ENCODE measurements at regions not wholly inside any gene's neighbourhood (a gene's known extent, or its start where the extent isn't known, plus 50 kb on each side); places are given as distances from the start of the nearest gene placed in this dataset.

DNA sequence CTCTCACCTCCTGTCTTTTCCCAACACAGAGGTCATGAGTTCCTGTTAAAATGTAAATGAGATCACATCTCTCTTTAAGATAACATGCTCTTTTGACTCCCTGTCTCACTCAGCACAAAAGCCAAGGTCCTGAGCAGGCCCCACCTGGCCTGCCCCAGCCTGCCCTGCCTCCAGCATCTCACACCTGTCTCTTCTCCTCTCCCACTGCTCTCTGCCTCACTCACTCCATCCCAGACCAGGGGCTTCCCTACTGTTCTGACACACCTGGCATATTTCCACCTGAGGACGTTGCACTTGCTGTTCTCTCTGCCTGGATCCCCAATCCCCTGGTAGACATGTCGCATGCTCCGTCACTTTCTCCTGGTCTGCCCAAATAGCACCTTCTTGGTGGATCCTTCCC lies 285.0 kb upstream of the ZMIZ1 start:
- DNase-seq, result no peak

DNA sequence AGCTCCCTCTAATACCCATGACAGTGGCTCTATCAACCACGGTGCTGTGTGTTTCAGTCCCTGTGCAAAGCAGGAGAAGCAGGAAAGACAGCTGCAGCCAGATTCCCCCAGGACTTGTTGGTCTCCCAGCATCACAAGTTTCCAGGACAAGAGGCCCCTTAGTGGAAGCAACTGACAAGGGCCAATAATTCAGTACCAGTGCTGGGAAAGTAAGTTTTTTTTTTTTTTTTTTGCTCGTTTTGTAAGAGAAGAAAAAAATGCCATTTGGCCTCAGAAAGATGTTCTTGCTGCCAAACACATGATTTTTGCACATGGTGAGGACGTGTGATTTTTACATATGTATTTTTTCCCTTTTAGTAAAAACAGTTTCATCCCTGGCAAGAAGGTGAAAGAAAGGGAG lies 284.2 kb upstream of the ZMIZ1 start:
- no peak for DNase-seq

DNA sequence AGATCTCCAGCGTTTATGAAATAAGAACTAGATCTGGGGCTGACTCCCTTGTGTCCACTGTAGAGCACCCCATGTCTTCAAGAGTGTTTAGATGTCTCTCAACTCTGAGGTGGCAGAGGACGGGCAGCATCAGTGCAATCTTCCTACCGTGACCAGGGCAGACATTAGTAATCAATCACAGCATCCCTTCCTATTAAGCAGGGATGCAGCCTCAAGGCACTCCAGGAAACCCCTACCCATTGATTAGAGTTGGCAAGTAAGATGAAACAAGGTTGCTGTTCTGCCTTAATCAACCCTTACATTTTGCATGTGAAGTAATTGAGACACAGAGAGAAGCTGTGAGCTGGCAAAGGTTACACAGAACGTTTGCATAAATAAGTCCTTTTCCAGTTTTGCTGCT lies 283.7 kb upstream of the ZMIZ1 start:
- DNase-seq, result no peak

DNA sequence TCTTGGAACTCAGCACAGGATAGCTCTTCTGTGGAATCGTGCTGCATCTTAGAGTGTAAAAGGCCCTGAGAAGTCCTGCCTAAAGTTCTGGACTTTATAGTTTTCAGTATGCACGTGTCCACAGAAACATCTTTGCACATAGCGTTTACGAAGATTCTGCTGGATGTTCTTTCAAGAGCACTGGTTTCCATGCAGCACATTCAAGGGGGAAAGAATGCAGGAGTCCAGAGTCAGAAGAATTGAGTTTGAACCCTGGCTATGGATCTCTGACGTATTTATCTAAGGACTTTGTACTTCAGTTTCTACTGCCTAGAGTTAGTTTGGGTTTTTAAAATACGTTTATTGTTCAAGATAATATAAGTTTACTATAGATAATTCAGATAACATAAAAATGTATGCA lies 282.8 kb upstream of the ZMIZ1 start:
- DNase-seq, result no peak

DNA sequence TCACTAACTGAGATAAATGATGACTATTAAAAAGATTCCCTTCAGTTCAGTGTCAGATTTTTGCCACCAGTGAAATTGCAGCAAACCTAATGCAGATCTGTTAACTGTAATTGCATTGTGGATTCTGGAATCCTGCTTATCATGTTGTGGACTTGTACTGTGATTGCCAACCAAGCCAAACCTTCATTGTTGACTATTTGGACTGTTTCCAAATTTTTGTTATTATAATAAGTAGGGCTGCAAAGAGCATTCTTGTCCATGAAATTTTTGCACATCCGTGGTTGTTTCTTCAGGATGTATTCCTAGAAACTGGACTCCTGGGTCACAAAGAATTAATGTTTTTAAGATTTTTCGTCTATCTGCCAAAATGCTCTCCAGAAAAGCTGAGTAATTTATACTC lies 281.6 kb upstream of the ZMIZ1 start:
- DNase-seq, result no peak

DNA sequence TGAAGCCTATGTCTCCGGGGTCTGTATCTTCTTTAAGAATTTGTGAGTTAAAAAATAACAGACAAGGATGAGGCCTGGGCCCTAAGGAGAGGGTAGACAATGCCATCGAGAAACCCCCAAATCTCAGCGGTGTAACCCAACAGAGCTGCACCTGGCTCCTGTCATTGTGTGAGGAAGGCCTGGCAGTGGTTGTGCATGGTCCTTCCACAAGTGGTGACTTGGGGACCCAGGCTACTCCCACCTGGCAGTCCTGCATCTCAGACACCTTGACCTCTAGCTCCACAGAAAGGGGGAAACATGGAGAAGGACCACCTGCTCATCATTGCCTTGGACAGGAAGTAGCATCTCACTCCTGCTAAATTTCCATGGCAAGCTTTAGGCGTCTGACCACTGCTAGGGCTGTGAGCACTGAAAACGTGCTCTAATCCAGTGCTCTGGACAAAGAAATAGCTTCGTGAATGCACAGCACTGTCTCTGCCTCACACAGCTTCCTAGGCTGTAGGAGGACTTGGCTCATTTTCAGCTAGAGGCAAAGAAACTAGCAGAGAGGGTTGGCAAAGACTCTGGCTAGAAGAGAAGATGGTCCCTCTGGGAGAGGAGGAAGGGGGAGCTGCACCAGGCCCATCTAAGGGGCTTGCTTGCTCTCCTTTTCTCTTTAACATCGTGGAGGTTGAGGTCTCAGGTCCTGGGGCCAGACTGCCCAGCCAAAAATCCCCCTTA lies 273.9 kb upstream of the ZMIZ1 start:
- no peak for DNase-seq

DNA sequence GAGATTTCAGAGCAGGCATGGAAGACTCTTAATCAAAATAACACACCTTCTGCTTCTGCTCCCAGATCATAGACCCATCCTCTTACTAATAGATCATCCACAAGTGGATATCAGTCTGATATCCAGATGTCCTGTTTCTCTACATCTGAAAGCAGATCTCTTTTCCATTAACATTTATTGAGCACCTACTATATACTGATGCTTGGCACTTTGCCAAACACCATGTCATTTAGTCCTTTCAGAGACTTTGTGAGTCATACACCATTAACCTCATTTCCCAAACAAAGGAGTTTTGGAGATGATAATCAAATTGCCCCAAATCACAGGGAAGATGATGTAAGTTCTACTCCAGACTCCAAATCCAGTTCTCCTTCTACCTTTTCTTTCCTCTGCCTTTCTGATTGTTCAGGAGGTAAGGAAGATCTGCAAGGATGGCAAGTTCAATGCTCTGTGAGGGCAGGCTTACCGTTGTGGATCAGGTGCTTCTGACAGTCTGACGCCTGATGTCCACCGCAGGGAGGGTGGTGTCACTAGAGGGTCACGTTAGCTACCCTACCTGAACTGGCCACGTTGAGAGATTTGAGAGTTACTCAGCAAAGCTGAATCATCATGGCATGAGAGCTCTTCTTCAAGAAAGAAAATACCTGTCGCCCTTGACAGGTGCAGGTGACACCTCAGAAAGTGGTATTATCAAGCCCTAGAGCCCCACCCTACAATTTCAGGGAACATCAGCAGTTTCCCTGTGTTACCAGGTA lies 269.6 kb upstream of the ZMIZ1 start:
- DNase-seq, result no peak

DNA sequence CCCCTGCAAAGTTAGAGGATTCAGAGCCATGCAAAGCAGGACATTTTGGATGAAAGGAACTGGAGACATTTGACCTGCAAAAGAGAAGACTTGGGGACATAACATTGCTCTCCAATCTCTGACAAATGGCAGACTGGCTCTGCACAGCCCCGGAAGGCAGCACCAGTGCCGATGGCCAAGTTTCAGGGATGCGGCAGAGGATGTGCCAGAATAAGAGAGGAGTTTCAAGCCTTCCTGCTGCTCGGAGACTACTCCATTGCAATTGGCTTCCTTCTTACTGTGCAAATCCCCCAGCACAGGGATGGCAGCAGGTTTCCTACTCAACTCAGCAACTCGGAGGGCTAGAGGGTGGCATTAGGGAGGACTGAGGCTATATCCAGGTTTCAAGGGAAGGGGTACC lies 268.8 kb upstream of the ZMIZ1 start:
- no peak for DNase-seq

DNA sequence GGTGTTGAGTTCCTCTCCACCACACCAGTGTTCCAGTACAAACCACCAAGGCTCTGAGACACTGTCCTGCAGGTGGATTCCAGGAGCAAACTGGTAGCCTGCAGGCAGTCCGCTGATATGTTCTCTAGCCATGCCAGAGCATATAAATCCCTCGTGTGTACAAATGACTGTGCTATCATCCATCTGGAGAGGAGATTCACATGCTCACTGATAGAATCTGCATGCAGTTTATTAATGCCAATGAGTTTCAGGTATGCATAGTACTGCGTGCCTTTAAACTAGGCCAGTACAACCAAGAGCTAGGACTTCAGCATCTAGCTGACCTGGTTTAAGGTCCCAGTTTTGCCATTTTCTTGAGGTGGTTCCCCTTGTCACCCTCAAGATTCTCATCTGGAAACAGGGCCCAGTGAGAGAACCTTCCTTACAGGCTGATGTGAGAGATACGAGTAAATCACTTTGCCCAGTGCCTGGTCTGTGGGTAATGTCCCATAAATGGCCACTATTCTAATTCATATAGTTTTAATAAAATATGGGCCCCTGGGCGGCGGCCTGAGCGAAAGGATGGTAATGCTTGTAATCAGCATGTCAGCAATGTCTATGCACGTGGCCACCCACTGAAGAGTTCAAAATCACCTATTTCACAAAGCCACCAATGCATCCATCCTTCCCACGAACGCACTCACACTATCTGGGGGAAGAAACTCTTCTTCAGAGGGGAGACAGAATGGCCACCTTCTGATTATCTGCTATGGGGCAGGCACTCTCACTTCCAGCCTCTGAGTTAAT lies 268.0 kb upstream of the ZMIZ1 start:
- DNase-seq, result no peak

DNA sequence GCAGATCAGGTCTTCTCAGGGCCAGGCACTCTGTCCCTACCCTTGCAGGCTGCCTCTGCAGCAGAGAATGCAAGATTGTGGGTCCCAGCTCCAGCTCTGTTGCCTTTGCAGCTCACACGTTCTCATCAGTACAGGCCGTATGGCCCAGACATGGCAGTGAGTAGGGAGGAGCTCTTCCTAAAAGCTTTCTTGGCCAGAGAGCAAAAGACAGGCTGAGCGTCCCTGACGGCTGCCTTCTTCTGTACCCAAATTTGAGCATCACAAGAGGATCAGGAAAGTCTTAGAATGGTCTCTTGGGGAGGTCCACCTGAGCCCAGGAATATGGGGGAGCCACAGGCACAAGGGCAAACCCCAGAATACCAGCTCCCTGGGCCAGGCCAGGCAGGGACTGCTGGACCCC lies 266.3 kb upstream of the ZMIZ1 start:
- no peak for DNase-seq

DNA sequence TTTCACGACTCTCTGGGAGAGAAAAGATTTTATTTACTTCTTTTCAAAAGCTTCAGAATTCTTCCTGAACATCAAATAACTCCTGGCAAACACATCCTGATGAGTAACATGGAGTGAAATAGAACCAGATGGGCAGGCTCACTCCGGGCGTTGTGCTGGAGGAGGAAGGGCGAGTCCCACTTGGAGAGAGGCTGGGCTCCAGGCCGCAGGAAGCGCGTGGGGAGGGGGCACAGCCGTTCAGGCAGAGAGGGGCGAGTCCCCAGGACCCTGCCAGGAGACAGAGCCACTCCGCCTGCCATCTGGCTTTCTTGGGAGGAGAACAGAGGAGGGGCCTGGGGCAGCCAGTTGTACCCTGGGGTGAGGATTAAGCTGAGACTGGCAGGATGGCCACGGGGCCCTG lies 265.9 kb upstream of the ZMIZ1 start:
- DNase-seq, result no peak

DNA sequence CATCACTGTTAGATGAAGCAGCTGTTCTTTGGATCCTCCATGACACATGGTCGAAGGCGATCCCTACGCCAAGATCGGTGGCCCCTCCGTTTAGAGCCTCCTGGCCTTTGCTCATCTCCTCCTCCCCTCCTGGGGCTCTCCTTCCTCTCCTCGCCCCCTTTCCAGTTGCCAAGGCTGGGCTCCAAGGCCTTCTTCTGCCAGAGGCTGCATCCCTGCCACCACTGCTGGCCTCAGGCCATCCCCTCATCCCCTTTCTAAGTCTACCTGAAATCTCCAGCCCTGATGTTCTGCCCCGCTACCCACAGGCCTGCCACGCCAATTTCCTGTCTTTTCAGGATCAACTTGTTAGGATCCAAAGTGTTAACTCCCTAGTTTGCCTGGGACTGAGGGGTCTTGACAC lies 265.1 kb upstream of the ZMIZ1 start:
- DNase-seq, result no peak

DNA sequence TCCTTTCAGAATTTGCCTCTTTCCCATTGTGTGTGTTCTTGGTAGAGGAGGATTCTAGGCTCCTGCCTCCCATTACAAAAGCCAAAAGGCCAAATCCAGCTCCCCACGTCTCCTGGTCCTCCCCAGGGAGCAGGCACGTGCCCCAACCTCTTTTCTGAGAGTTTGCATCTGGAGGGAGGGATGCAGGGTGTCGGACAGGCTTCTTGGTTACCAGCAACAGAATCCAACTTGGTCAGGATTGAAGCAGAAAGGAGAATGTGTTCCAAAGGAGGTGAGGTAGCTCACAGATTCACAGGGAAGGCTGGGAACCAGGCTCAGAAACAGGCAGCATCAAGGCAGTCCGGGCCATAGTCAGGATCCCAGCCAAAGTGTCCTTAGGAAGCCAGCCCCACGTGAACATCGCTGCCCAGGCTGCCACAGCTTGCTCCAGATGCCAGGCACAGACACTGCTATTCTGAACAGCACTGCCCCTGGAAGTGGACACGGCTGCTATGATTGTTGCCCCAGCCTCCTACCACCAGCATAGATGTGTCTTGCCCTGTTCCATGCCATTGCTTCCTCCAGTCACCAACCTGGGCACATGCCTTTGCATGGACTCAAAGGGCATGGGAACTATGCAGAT lies 264.2 kb upstream of the ZMIZ1 start:
- no peak for DNase-seq

DNA sequence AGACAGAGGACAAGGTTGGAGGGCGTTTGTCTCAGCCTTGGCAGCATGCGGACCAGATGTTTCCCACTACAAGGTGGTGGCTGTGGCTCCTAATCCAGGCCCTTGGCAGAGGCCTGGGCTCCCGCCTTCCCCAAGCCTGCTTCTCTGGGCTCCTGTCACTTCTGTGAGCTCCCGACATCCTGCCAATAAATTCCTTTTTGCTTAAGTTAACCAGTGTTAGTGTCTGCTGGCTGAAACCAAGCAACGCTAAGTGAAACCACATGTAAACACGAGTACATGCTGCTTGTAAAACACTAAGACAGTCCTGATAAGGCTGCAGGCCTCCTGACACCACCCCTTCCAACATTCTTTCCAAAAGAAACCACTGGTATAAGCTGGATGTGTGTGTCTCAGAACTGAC lies 263.6 kb upstream of the ZMIZ1 start:
- DNase-seq, result no peak

DNA sequence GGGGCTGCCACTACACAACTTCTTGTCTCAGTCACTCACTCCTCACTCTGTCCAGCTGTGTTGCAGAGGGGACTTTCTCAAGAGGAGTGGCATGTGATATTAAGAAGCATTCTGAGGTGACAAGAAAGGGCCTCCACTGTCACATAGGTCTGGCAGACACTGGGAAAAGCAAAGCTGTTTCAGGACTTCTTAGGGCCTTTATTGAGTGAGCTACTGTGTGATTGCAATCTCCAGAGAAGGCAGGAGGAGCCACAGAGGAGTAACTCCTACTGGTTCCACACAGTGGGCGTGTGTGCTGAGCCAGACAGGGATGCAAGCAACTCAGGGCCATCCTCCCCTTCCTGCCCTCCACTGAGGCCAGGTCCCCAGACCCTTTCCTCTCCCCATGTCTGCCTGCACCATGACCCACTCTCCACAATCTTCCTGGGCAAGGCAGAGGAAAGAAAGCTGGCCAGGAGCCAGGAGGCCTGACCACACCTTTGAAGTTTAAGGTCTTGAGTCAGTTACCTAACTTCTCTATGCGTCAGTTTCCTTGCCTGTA lies 262.0 kb upstream of the ZMIZ1 start:
- DNase-seq, result no peak

DNA sequence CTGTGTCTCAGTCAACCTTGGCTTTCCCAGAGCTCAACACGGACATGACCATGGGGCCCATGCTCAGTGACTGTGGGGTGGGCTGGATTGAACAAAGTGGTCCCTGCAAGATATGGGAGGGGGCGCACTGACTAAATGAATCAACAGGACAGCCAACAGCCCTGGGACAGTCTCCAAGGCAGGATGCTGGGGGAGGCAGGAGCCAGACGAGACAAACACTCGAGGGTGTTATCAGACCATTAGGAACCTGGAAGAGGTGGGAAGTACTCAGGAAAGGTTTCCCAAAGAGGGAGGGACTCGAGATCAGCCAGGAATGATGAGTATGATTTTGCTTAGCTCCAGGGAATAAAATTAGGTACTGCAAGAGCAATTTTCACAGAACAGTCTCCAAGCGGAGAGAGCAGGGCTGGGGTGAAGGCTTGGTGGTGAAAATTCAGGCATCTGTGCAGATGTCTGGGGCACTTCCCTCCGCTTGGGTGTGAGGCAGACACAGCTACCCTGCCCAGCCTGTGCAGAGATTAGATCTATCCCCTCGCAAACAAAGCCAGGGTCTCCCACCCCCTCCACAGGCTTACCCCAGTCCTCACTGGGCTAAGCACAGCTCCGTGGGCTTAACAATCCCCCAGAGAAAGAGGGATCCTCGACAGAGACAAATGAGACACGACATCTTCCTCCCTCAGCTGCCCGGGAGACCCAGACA lies 261.1 kb upstream of the ZMIZ1 start:
- DNase-seq, result no peak

DNA sequence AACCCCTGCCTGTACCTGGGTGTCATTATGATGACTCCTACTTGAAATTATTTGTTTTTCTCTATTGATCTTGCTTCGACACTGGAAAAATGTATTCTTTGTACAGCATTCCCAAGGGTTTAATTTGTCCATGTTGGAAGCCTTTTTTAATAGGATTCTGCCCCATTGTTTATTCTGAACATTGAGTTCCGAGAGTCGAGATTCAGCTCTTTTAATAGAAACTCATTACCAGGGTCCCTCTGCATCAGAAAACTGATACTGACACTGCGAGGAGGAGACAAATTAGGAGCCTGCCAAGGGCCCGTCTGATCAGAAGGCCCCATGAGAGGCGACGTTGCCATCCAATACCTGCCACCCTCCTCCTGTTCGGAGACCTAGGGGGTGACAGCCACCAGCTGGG lies 260.5 kb upstream of the ZMIZ1 start:
- no peak for DNase-seq

DNA sequence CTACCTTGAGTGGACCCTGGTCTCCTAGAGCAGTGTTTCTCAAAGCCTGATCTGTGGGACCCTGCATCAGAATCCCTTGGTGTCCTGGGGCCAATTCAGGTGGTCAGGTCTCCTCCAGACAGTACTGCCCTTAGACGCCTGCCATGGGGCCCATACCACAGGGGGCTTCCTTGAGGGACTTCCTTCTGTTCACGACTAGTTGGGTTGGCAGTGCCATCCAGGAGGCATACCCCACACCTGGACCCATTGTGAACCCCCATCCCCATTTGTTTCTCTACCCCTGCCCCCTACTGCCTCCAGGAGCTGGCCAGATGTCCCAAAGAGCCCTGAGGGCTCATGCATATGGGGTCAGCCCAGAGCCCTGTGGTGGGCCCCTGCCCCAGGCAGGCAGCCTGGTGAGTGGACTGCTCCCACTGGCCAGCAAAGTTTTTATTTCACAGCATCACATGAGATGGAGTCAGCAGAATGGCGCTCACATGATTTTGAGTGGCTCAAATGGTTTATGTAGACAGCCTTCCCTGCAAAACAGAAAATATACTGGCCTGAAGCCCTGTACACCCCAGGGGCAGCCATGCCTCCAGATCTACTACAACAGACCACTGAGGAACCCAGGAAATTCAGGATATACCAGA lies 259.9 kb upstream of the ZMIZ1 start:
- DNase-seq, result no peak

DNA sequence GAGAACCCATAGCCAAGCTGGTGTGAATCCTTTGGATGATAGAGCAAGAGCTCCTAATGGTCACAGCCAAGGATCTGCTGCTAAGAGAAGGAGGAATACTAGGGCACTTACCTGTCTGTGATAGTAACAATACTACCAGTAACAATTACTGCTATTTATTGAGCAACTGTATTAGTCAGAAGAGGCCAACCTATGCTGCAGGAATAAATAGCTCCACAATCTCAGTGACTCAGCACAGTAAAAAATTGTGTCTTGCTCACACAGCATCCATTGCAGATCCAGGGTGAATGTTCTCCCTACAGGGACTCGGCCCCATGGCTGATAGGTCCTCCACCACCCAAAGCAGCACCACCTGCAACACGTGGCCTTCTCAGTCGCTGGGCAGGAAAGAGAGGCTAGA lies 257.6 kb upstream of the ZMIZ1 start:
- no peak for DNase-seq

DNA sequence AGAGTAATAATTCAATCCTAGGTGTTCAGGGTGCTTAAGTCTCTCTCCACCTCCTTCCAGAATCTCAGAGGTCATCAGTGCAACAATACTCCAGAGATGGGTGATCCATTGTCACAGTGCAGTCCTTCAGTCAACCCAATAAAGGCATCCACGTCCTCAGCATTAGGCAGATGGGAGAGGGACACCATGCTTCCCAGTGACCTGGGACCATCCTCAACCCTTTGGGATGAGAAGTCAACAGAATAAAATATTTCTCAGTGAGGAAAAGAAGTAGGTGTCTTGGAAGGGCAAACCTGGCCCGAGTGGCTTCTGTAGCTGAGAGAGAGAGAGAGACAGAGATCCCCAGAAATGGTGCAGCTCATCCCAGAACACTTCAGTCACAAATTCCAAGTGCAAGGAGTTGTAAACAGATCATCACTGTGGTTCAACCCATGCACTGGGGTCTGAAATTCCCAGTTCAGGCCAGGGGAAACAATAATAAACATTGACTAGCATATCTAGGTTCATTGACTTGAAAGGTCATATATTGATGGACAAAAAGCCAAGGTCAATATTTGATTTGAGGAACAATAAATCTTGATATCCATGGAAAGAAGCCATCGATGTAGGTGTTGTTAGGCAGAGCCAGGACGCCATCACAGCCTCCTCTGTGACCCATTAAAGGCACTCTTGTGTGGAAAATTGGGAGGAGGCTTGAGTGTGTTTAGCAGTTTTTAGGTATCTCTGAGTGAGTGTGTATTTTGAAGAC lies 256.0 kb upstream of the ZMIZ1 start:
- no peak for DNase-seq

DNA sequence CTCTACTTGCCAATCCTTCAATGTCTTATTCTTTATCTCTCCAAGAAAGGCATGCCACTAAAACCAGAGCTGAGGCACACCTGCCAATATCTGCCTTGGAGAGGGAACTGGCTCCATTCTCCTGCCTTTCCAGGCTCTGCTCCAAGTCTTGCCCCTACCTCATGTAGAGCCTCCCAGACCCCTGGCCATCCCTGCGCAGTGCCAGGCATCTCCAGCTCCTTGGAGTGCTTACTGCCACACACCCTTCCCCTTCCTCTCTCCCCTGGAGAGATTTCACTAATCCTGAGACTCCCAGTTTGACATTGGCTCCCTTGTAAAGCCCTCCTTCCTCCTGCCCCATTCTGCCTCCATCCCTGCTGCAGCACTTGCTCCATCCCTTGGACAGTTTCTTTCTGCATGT lies 255.2 kb upstream of the ZMIZ1 start:
- DNase-seq, result no peak

Data from OCI-M1 (cell line).